HG02943 (cell line): ENCODE measurements at regions not wholly inside any gene's neighbourhood (a gene's known extent, or its start where the extent isn't known, plus 50 kb on each side); places are given as distances from the start of the nearest gene placed in this dataset.
"Not testable (repeated sequence)": the region's sequence is repeated elsewhere in the genome, so short reads cannot be mapped to it uniquely, and the experiment has no call there.

Experiments used
- ATAC-seq: cut with Tn5 transposase; IDR thresholded peaks from one replicate; pipeline ENCODE4 v1.9.1; 2021; ENCODE audit warnings: mild to moderate bottlenecking, low read depth, moderate library complexity; ENCODE audit not compliant: unreplicated experiment

GRCh38 chr5:122665051-122665450 is 109.8 kb upstream of the SNX2 start:
- ATAC-seq = no peak

- no peak for ATAC-seq
Observed at GRCh38 chr5:122668552-122668951, 106.3 kb upstream of the SNX2 start.

- not testable (repeated sequence) for ATAC-seq
Observed at GRCh38 chr5:122669709-122670108, 105.2 kb upstream of the SNX2 start.

GRCh38 chr5:122673343-122673742 is 101.5 kb upstream of the SNX2 start:
- no peak for ATAC-seq

GRCh38 chr5:122674385-122674784 is 100.5 kb upstream of the SNX2 start:
- ATAC-seq = no peak

- no peak for ATAC-seq
Observed at GRCh38 chr5:122680623-122681350, 94.1 kb upstream of the SNX2 start.

- ATAC-seq = no peak
Observed at GRCh38 chr5:122683631-122684030, 91.2 kb upstream of the SNX2 start.

- ATAC-seq = no peak
Observed at GRCh38 chr5:122690266-122690665, 84.6 kb upstream of the SNX2 start.

- no peak for ATAC-seq
Observed at GRCh38 chr5:122691931-122692330, 82.9 kb upstream of the SNX2 start.

GRCh38 chr5:122693963-122694362 is 80.9 kb upstream of the SNX2 start:
- ATAC-seq = no peak

- no peak for ATAC-seq
Observed at GRCh38 chr5:122694884-122695283, 80.0 kb upstream of the SNX2 start.

GRCh38 chr5:122696735-122697134 is 78.1 kb upstream of the SNX2 start:
- not testable (repeated sequence) for ATAC-seq

GRCh38 chr5:122697191-122697590 is 77.7 kb upstream of the SNX2 start:
- ATAC-seq = no peak

GRCh38 chr5:122699201-122699600 is 75.7 kb upstream of the SNX2 start:
- ATAC-seq = no peak

- peak; percentile 97 for ATAC-seq
Observed at GRCh38 chr5:122701640-122702523, 73.0 kb upstream of the SNX2 start.

GRCh38 chr5:122702524-122702875 is 72.4 kb upstream of the SNX2 start:
- ATAC-seq = peak; percentile 37

GRCh38 chr5:122703203-122703602 is 71.7 kb upstream of the SNX2 start:
- no peak for ATAC-seq

GRCh38 chr5:122704247-122705036 is 70.4 kb upstream of the SNX2 start:
- no peak for ATAC-seq

GRCh38 chr5:122705851-122706250 is 69.0 kb upstream of the SNX2 start:
- no peak for ATAC-seq

- ATAC-seq = no peak
Observed at GRCh38 chr5:122707796-122708195, 67.1 kb upstream of the SNX2 start.

- no peak for ATAC-seq
Observed at GRCh38 chr5:122713041-122713440, 61.8 kb upstream of the SNX2 start.
